ENCODE measurements at regions not wholly inside any gene's neighbourhood (a gene's known extent, or its start where the extent isn't known, plus 50 kb on each side); places are given as distances from the start of the nearest gene placed in this dataset.

DNA sequence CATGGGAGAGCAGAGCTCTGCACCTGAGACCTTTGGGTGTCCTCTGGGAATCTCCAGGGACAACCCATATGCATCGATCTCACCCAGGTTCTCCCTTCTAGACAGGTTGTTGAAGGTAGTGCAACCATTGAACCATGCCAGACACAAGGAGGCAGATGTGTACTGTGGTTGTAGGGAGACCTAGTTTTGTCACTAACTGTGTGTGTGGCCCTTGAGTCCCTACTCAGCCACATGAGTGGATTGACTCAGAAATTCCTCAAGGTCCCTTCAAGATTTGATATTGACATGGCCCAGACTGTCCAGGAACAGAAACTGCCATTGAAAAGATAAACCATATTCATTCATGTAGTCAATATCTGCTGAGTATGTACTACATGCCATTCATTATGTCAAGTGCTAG lies 396.4 kb upstream of the CCL2 start:
- Histone ChIP-seq H3K36me3 (replicated peaks in 1 of 2; ENCODE audit: control insufficient read depth in 1 of 2, insufficient read depth in 2 of 2, low read length in 2 of 2) (no peaks in the 10 kb centered on the region), H3K9ac (ENCODE audit: insufficient read depth, low read length, poor library complexity, severe bottlenecking) (no peak overlapping the region), H2AFZ (ENCODE audit: insufficient read depth, low read depth, low read length, poor library complexity, severe bottlenecking) (no peak overlapping the region), H3K27me3 (ENCODE audit: control insufficient read depth in 2 of 2, insufficient read depth in 2 of 2, low read length in 2 of 2) (peaks cover 0 to 2% of the 10 kb centered on the region in 2 donors), H3K4me3 (replicated peaks in 1 of 3; ENCODE audit: low read depth in 2 of 3, low read length in 3 of 3) (no peak overlapping the region), H3K79me2 (ENCODE audit: insufficient read depth, low read length) (no peaks in the 10 kb centered on the region), H4K20me1 (ENCODE audit: insufficient read depth, low read length) (no peaks in the 10 kb centered on the region), H3K9me3 (replicated peaks in 1 of 2; ENCODE audit: control insufficient read depth in 1 of 2, insufficient read depth in 1 of 2, low read length in 2 of 2) (no peaks in the 10 kb centered on the region), H3K4me2 (replicated peaks; ENCODE audit: extremely low read depth, low read length, poor library complexity, severe bottlenecking) (no peak overlapping the region), H3K4me1 (ENCODE audit: control insufficient read depth in 1 of 2, insufficient read depth in 2 of 2, low read length in 2 of 2) (no peaks in the 10 kb centered on the region), H3K27ac (ENCODE audit: low read depth in 1 of 2, low read length in 2 of 2) (no peak overlapping the region)
- Mint-ChIP-seq H3K27me3 (ENCODE audit: low read depth in 3 of 3) (peaks cover 7 to 10% (median 9%) of the 10 kb centered on the region in 3 donors), H3K9me3 (peaks cover 0 to under 1% (median 0%) of the 10 kb centered on the region in 7 donors), H3K4me3 (no peak overlapping the region), H3K36me3 (no peaks in the 10 kb centered on the region), H3K4me1 (no peaks in the 10 kb centered on the region), H3K27ac (no peak overlapping the region)
- TF ChIP-seq, protein P1, sequence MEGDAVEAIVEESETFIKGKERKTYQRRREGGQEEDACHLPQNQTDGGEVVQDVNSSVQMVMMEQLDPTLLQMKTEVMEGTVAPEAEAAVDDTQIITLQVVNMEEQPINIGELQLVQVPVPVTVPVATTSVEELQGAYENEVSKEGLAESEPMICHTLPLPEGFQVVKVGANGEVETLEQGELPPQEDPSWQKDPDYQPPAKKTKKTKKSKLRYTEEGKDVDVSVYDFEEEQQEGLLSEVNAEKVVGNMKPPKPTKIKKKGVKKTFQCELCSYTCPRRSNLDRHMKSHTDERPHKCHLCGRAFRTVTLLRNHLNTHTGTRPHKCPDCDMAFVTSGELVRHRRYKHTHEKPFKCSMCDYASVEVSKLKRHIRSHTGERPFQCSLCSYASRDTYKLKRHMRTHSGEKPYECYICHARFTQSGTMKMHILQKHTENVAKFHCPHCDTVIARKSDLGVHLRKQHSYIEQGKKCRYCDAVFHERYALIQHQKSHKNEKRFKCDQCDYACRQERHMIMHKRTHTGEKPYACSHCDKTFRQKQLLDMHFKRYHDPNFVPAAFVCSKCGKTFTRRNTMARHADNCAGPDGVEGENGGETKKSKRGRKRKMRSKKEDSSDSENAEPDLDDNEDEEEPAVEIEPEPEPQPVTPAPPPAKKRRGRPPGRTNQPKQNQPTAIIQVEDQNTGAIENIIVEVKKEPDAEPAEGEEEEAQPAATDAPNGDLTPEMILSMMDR (IDR thresholded peaks at IDR 0.05), result no peak
- no peak for DNase-seq
- intact Hi-C loops (cut with micrococcal nuclease), result no loop called here
- 100% methylated on average over 1 of the region's 1 CpG for WGBS (ENCODE audit: insufficient coverage)

DNA sequence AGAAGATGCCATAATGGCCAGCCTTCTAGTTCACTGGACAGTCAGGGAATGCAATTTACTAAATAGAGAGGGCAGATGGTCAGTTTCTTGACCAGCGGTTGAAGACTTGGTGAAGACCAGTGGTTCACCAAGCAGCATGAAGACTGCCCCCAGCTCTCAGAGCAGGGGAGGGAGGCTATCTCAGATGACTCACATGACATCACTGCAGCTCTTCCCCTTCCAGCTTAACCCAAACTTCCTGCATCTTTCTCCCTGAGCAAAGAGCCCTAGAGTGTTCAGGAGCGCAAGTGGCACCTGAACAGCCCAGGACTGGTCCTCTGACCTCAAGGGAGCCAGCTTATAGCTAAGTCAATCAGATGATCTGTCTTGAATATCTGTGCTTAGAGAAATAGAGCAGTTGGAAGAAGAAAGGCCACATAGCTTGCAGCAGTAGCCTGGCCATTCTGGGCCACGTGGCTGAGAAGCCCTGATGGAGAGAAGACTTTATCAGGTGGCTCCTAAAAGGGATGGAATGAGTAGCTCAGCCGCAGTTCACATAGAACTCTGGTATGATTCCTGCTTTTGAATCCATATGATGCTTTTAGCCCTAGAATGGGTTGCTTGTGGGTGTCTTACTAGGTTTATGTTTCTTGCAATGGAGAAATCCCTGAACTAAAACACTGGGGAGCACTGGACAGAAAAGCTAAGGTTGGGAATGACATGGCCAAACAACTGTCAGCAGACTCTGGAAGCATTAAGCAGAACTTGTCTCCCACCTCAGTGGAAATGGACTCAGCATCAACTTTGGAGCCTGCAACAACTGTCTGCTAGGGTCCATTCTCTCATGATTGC lies 392.1 kb upstream of the CCL2 start:
- H3K4me1 Mint-ChIP-seq, result no peaks in the 10 kb centered on the region
- Histone ChIP-seq H3K79me2 (ENCODE audit: insufficient read depth, low read length) (no peaks in the 10 kb centered on the region), H3K4me2 (replicated peaks; ENCODE audit: extremely low read depth, low read length, poor library complexity, severe bottlenecking) (no peak overlapping the region), H2AFZ (ENCODE audit: insufficient read depth, low read depth, low read length, poor library complexity, severe bottlenecking) (no peak overlapping the region), H3K36me3 (replicated peaks in 1 of 2; ENCODE audit: control insufficient read depth in 1 of 2, insufficient read depth in 2 of 2, low read length in 2 of 2) (no peaks in the 10 kb centered on the region), H4K20me1 (ENCODE audit: insufficient read depth, low read length) (no peaks in the 10 kb centered on the region), H3K27me3 (ENCODE audit: control insufficient read depth in 2 of 2, insufficient read depth in 2 of 2, low read length in 2 of 2) (peaks cover 0 to 2% of the 10 kb centered on the region in 2 donors), H3K27ac (ENCODE audit: low read depth in 1 of 2, low read length in 2 of 2) (no peak overlapping the region), H3K9me3 (replicated peaks in 1 of 2; ENCODE audit: control insufficient read depth in 1 of 2, insufficient read depth in 1 of 2, low read length in 2 of 2) (no peaks in the 10 kb centered on the region), H3K4me3 (replicated peaks in 1 of 3; ENCODE audit: low read depth in 2 of 3, low read length in 3 of 3) (no peak overlapping the region), H3K4me1 (ENCODE audit: control insufficient read depth in 1 of 2, insufficient read depth in 2 of 2, low read length in 2 of 2) (no peaks in the 10 kb centered on the region), H3K9ac (ENCODE audit: insufficient read depth, low read length, poor library complexity, severe bottlenecking) (no peak overlapping the region)
- intact Hi-C loops (cut with micrococcal nuclease), result no loop called here
- peaks cover 4 to 18% (median 6%) of the 10 kb centered on the region in 3 donors for H3K27me3 Mint-ChIP-seq (ENCODE audit: low read depth in 3 of 3)
- no peak overlapping the region for H3K4me3 Mint-ChIP-seq
- H3K9me3 Mint-ChIP-seq, result peaks cover 0 to 1% (median 0%) of the 10 kb centered on the region in 7 donors
- TF ChIP-seq, protein P1 (IDR thresholded peaks at IDR 0.05), result no peak
- 94% methylated on average over 3 of the region's 4 CpGs for WGBS (ENCODE audit: insufficient coverage)
- H3K27ac Mint-ChIP-seq, result peak overlapping the region in 1 of 7 donors; percentile 12
- no peaks in the 10 kb centered on the region for H3K36me3 Mint-ChIP-seq
- no peak for DNase-seq

Data from CD14-positive monocyte (primary cell).